Stimulated activated CD8-positive, alpha-beta memory T cell treated with anti-CD3 and anti-CD28 coated beads, Interleukin-7, amount 100 ng/mL, for 48 hours (primary cell): ENCODE measurements at regions not wholly inside any gene's neighbourhood (a gene's known extent, or its start where the extent isn't known, plus 50 kb on each side); places are given as distances from the start of the nearest gene placed in this dataset.

Source experiments
- DNase-seq, 2 donors: peaks; one replicate each; pipeline ENCODE4 v3.0.0-alpha.2; 2020; ENCODE audit warnings: low read depth in 1 of 2; ENCODE audit errors: extremely low read depth in 1 of 2

GRCh38 chr15:39358441-39359041 is 222.3 kb upstream of the THBS1 start:
- no peak for DNase-seq

- no peak for DNase-seq
Observed at GRCh38 chr15:39359771-39360170, 221.1 kb upstream of the THBS1 start.

- no peak for DNase-seq
Observed at GRCh38 chr15:39360452-39360851, 220.4 kb upstream of the THBS1 start.

- DNase-seq, result no peak
Observed at GRCh38 chr15:39361497-39361896, 219.4 kb upstream of the THBS1 start.

- no peak for DNase-seq
Observed at GRCh38 chr15:39362821-39363561, 217.9 kb upstream of the THBS1 start.

GRCh38 chr15:39363761-39364586 is 216.9 kb upstream of the THBS1 start:
- no peak for DNase-seq

GRCh38 chr15:39364721-39365120 is 216.2 kb upstream of the THBS1 start:
- no peak for DNase-seq

- DNase-seq, result no peak
Observed at GRCh38 chr15:39365161-39365560, 215.7 kb upstream of the THBS1 start.

GRCh38 chr15:39365873-39366272 is 215.0 kb upstream of the THBS1 start:
- DNase-seq, result no peak

GRCh38 chr15:39367596-39367995 is 213.3 kb upstream of the THBS1 start:
- no peak for DNase-seq

GRCh38 chr15:39369768-39370167 is 211.1 kb upstream of the THBS1 start:
- DNase-seq, result no peak

- DNase-seq, result no peak
Observed at GRCh38 chr15:39376371-39376909, 204.4 kb upstream of the THBS1 start.

- no peak for DNase-seq
Observed at GRCh38 chr15:39381517-39381916, 199.4 kb upstream of the THBS1 start.

GRCh38 chr15:39388118-39388517 is 192.8 kb upstream of the THBS1 start:
- no peak for DNase-seq

GRCh38 chr15:39391230-39391629 is 189.6 kb upstream of the THBS1 start:
- no peak for DNase-seq

- DNase-seq, result no peak
Observed at GRCh38 chr15:39392469-39393047, 188.3 kb upstream of the THBS1 start.

- DNase-seq, result no peak
Observed at GRCh38 chr15:39393575-39394335, 187.1 kb upstream of the THBS1 start.

GRCh38 chr15:39394496-39394895 is 186.4 kb upstream of the THBS1 start:
- DNase-seq, result no peak

GRCh38 chr15:39396979-39397615 is 183.8 kb upstream of the THBS1 start:
- no peak for DNase-seq

GRCh38 chr15:39397883-39398282 is 183.0 kb upstream of the THBS1 start:
- no peak for DNase-seq
